OCI-LY7 (cell line): ENCODE measurements at regions not wholly inside any gene's neighbourhood (a gene's known extent, or its start where the extent isn't known, plus 50 kb on each side); places are given as distances from the start of the nearest gene placed in this dataset.

Experiments used
- BruUV-seq: library from RNA; stranded (reverse); fragments of 400-500 nt; replicated peaks from 2 replicates; lab custom pipeline; 2021; lab: Mats Ljungman, UMichigan
- CTCF ChIA-PET: fragments of 300-600 bp; sonication (Branson Sonifier 250); formaldehyde crosslinking; loops from one replicate; lab custom pipeline; 2022; ENCODE audit warnings: antibody characterized with exemption; ENCODE audit not compliant: unreplicated experiment; lab: Charles Lee
- POLR2A ChIA-PET: fragments of 300-600 bp; sonication (Branson Sonifier 250); formaldehyde crosslinking; loops from one replicate; lab custom pipeline; 2022; ENCODE audit warnings: antibody characterized with exemption; lab: Charles Lee
- DNase-seq: peaks from one replicate; pipeline ENCODE4 v3.0.0-alpha.2; 2015; ENCODE audit warnings: low spot score
- H2AFZ ChIP-seq: fragments of 200-600 bp; sonication (generic), shearing (Covaris generic); 2 replicates; pipeline ENCODE4 v1.6.1; 2014; ENCODE audit warnings: mild to moderate bottlenecking, antibody characterized with exemption, low read length, moderate library complexity
- H3K27ac ChIP-seq: fragments of 200-600 bp; sonication (generic); 2 replicates; pipeline ENCODE4 v1.5.1; 2014; ENCODE audit warnings: mixed run types, low read depth, mild to moderate bottlenecking, moderate library complexity, low read length, inconsistent platforms; ENCODE audit not compliant: poor library complexity, severe bottlenecking
- H3K36me3 ChIP-seq: fragments of 200-600 bp; sonication (generic); 2 replicates; pipeline ENCODE4 v1.6.1; 2014; ENCODE audit warnings: mild to moderate bottlenecking, antibody characterized with exemption, low read length, moderate library complexity, mixed read lengths; ENCODE audit not compliant: insufficient read depth
- H3K4me1 ChIP-seq: fragments of 200-600 bp; sonication (generic); 2 replicates; pipeline ENCODE4 v1.5.1; 2014; ENCODE audit warnings: mild to moderate bottlenecking, low read length; ENCODE audit not compliant: insufficient read depth, poor library complexity, severe bottlenecking
- H3K4me2 ChIP-seq: fragments of 200-600 bp; sonication (generic); 2 replicates; pipeline ENCODE4 v1.6.1; 2014; ENCODE audit warnings: mild to moderate bottlenecking, low read length
- H3K4me3 ChIP-seq: fragments of 200-600 bp; sonication (generic); 2 replicates; pipeline ENCODE4 v1.5.1; 2014; ENCODE audit warnings: mild to moderate bottlenecking, low read depth, low read length; ENCODE audit not compliant: poor library complexity, severe bottlenecking
- H3K79me2 ChIP-seq: fragments of 200-600 bp; sonication (generic); 2 replicates; pipeline ENCODE4 v1.6.1; 2016; ENCODE audit warnings: low read depth, mild to moderate bottlenecking, low read length, moderate library complexity, mixed read lengths; ENCODE audit not compliant: insufficient read depth
- H3K9me2 ChIP-seq: fragments of 200-600 bp; sonication (generic); 2 replicates; pipeline ENCODE4 v1.6.1; 2016; ENCODE audit warnings: mild to moderate bottlenecking, low read length, mixed read lengths; ENCODE audit not compliant: insufficient read depth
- H3K9me3 ChIP-seq: fragments of 200-600 bp; sonication (generic); 2 replicates; pipeline ENCODE4 v1.6.1; 2014; ENCODE audit warnings: mild to moderate bottlenecking, mixed run types, low read length, mixed read lengths
- H4K20me1 ChIP-seq: fragments of 200-600 bp; sonication (generic); 2 replicates; pipeline ENCODE4 v1.6.1; 2014; ENCODE audit warnings: mild to moderate bottlenecking, antibody characterized with exemption, low read length, moderate library complexity, mixed read lengths; ENCODE audit not compliant: insufficient read depth
- CTCF ChIP-seq: fragments of 200-600 bp; sonication (generic); conservative IDR thresholded peaks from 2 replicates; pipeline ENCODE4 v1.5.1; 2014; ENCODE audit warnings: mild to moderate bottlenecking, antibody characterized with exemption, low read length, moderate library complexity, mixed read lengths
- EZH2phosphoT487 ChIP-seq: fragments of 200-600 bp; sonication (generic); IDR thresholded peaks from 2 replicates; pipeline ENCODE4 v1.6.1; 2018; ENCODE audit warnings: low read depth, borderline replicate concordance, mild to moderate bottlenecking, mixed run types, antibody characterized with exemption, low read length, moderate library complexity, mixed read lengths
- intact Hi-C: fragments of 100-400 bp; cut with micrococcal nuclease; formaldehyde crosslinking; loops from one replicate; pipeline ENCODE4 v1.10.0; 2022; ENCODE audit not compliant: unreplicated experiment

- DNase-seq = no peak
- POLR2A ChIA-PET = no interaction called here
These were observed 438.4 kb downstream of the PLK2 start for GRCh38 chr5:58021466-58021865.

GRCh38 chr5:58019614-58020013 lies 440.3 kb downstream of the PLK2 start:
- no peaks in the 10 kb centered on the region for H3K9me3 ChIP-seq
- ChIA-PET CTCF (no interaction called here), POLR2A (no interaction called here)
- H3K4me1 ChIP-seq = no peaks in the 10 kb centered on the region
- H3K4me2 ChIP-seq = no peak overlapping the region
- DNase-seq = no peak
- no TSS peak for BruUV-seq
- 0 out of 2 replicates have a peak, but pooled peaks cover 3% of the 10 kb centered on the region for H3K9me2 ChIP-seq
- H3K79me2 ChIP-seq = no peaks in the 10 kb centered on the region
- no peak for TF ChIP-seq EZH2phosphoT487
- no peak for TF ChIP-seq CTCF
- H3K27ac ChIP-seq = no peak overlapping the region
- H3K36me3 ChIP-seq = no peaks in the 10 kb centered on the region
- no peak overlapping the region for H3K4me3 ChIP-seq
- H4K20me1 ChIP-seq = no peaks in the 10 kb centered on the region
- intact Hi-C loops = no loop called here
- no peak overlapping the region for H2AFZ ChIP-seq

More at GRCh38 chr5:58021466-58021865, 438.4 kb downstream of the PLK2 start:
- TF ChIP-seq CTCF (no peak), EZH2phosphoT487 (no peak)
- no peaks in the 10 kb centered on the region for H3K36me3 ChIP-seq
- H3K4me2 ChIP-seq = no peak overlapping the region
- no TSS peak for BruUV-seq
- no peak overlapping the region for H2AFZ ChIP-seq
- no peaks in the 10 kb centered on the region for H3K9me2 ChIP-seq
- intact Hi-C loops = no loop called here
- no peaks in the 10 kb centered on the region for H3K9me3 ChIP-seq
- no peaks in the 10 kb centered on the region for H3K4me1 ChIP-seq
- CTCF ChIA-PET = no interaction called here
- H3K79me2 ChIP-seq = no peaks in the 10 kb centered on the region
- no peaks in the 10 kb centered on the region for H4K20me1 ChIP-seq
- H3K27ac ChIP-seq = no peak overlapping the region
- H3K4me3 ChIP-seq = no peak overlapping the region

- Histone ChIP-seq H3K4me1 (no peaks in the 10 kb centered on the region), H3K79me2 (no peaks in the 10 kb centered on the region), H3K27ac (no peak overlapping the region), H3K4me2 (no peak overlapping the region), H3K4me3 (no peak overlapping the region), H3K9me3 (no peaks in the 10 kb centered on the region), H4K20me1 (no peaks in the 10 kb centered on the region), H2AFZ (no peak overlapping the region), H3K9me2 (0 out of 2 replicates have a peak, but pooled peaks cover 3% of the 10 kb centered on the region), H3K36me3 (no peaks in the 10 kb centered on the region)
- no peak for TF ChIP-seq EZH2phosphoT487
- no peak for TF ChIP-seq CTCF
- DNase-seq = no peak
- ChIA-PET CTCF (no interaction called here), POLR2A (no interaction called here)
- no TSS peak for BruUV-seq
- intact Hi-C loops = no loop called here
These were observed 441.9 kb downstream of the PLK2 start for GRCh38 chr5:58018016-58018415.
